ENCODE measurements at regions not wholly inside any gene's neighbourhood (a gene's known extent, or its start where the extent isn't known, plus 50 kb on each side); places are given as distances from the start of the nearest gene placed in this dataset.

DNA sequence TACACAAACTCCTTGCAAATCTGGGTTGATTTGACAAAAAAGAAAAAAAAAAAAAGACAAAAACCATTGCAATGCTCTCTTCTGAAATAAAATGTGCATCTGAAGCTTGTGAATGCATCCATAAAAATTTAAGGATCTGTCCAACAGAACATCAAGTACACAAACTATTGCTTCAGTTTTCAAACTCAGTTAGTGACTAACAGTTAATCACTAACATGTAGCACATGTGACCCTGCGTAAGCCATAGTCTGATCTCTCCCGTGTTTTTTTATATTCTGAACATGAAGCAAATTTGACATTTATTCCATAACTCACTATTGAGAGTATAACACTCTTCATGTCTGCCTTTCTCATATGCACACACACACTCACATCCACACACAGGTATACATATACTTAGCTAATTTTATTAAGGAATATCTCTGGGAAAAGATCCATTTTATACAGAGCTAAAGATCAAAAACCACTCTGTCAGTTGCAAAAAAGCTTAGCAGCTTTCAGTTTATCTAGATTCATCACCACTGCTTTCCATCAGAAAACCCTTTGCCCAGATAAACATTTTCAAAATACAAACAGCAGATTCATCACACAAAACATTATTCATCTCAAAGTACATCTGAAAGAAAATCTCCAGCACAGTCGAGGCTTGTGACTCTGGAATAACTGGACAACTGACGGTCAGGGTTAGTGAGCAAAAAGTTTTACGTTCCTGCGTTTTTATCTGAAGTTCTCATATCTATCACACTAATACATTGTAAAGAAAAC lies 1000.4 kb upstream of the ACVR2A start:
- POLR2A ChIA-PET, result no interaction called here

DNA sequence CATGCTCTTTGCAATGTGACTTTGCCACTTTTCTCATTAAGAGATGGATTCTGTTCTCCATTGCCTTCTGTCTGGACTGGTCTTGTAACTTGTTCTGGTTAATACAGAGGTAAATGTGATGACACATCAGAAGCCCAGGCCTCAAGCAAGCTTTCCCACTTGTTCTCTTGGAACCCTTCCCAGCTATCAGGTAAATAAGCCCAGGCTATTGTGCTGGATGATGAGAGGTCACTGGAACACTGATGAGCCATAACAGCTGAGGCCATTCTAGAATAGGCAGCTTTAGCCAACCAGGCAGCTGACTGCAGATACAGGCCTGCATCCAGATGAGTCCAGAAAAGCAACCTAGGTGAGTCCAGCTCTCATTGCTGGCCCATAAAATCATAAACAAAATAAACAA lies 1007.0 kb upstream of the ACVR2A start:
- no peak for TF ChIP-seq CTCF (IDR thresholded peaks at IDR 0.05; ENCODE audit: control extremely low read depth, extremely low read depth, low read depth, missing control alignments)
- ChIA-PET CTCF (interaction anchor here (0.7 to 2.3 kb wide), 6 partner anchors 8 to 69 kb away, joined by 3 to 10 read pairs (median 3); no protein-coding TSS in a partner anchor), POLR2A (no interaction called here)
- no peak for DNase-seq (ENCODE audit: extremely low spot score)

More for the DNA sequence above, 1000.4 kb upstream of the ACVR2A start:
- TF ChIP-seq CTCF (IDR thresholded peaks at IDR 0.05; ENCODE audit: control extremely low read depth, extremely low read depth, low read depth, missing control alignments), result no peak
- DNase-seq (ENCODE audit: extremely low spot score), result no peak
- CTCF ChIA-PET, result no interaction called here

DNA sequence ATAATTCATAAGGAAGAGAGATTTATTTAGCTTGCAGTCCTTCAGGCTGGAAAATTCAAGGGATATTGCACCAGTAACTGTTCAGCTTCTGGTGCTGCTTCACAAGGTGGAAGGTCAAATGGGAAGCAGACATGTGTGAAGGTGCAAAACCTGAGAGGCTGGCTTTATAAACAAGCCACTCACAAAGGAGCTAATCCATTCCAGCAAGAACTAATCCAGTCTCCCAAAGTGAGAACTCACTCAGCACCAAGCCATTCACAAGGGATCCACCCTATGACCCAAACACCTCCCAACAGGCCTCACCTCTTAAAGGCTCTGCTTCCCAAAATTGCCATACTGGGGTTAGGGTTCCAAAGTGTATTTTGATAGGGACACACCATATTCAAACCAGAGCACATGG lies 1018.4 kb upstream of the ACVR2A start:
- no peak for DNase-seq (ENCODE audit: extremely low spot score)
- ChIA-PET POLR2A (no interaction called here), CTCF (interaction anchor here (1.2 to 1.4 kb wide), 2 partner anchors 8 to 26 kb away, joined by 3 to 5 read pairs; no protein-coding TSS in a partner anchor)
- no peak for TF ChIP-seq CTCF (IDR thresholded peaks at IDR 0.05; ENCODE audit: control extremely low read depth, extremely low read depth, low read depth, missing control alignments)

GRCh38 chr2:146821836-146822316 lies 1023.0 kb upstream of the ACVR2A start:
- POLR2A ChIA-PET, result no interaction called here
- TF ChIP-seq CTCF (IDR thresholded peaks at IDR 0.05; ENCODE audit: control extremely low read depth, extremely low read depth, low read depth, missing control alignments), result no peak
- CTCF ChIA-PET, result no interaction called here
- no peak for DNase-seq (ENCODE audit: extremely low spot score)

GRCh38 chr2:146820672-146821071 lies 1024.2 kb upstream of the ACVR2A start:
- ChIA-PET CTCF (no interaction called here), POLR2A (no interaction called here)
- DNase-seq (ENCODE audit: extremely low spot score), result no peak
- no peak for TF ChIP-seq CTCF (IDR thresholded peaks at IDR 0.05; ENCODE audit: control extremely low read depth, extremely low read depth, low read depth, missing control alignments)

GRCh38 chr2:146818122-146818521 lies 1026.7 kb upstream of the ACVR2A start:
- CTCF ChIA-PET, result interaction anchor here (0.9 to 1.5 kb wide), 2 partner anchors 9 to 20 kb away, joined by 3 read pairs; no protein-coding TSS in a partner anchor

More at GRCh38 chr2:146818122-146818521, 1026.7 kb upstream of the ACVR2A start:
- no peak for TF ChIP-seq CTCF (IDR thresholded peaks at IDR 0.05; ENCODE audit: control extremely low read depth, extremely low read depth, low read depth, missing control alignments)
- POLR2A ChIA-PET, result no interaction called here
- no peak for DNase-seq (ENCODE audit: extremely low spot score)
